Hepatocyte (in vitro differentiated cells): ENCODE measurements at regions not wholly inside any gene's neighbourhood (a gene's known extent, or its start where the extent isn't known, plus 50 kb on each side); places are given as distances from the start of the nearest gene placed in this dataset.

Experiments used
- EZH2 ChIP-seq: fragments of 200-600 bp; sonication (generic); IDR thresholded peaks from 2 replicates; pipeline ENCODE4 v1.6.1; 2016; ENCODE audit warnings: antibody characterized with exemption, mild to moderate bottlenecking, borderline replicate concordance
- TF ChIP-seq, protein P1 (sequence below): fragments of 200-600 bp; sonication (generic); IDR thresholded peaks from 2 replicates; pipeline ENCODE4 v1.5.1; 2016; ENCODE audit warnings: antibody characterized with exemption, mild to moderate bottlenecking; ENCODE audit not compliant: poor library complexity

DNA sequence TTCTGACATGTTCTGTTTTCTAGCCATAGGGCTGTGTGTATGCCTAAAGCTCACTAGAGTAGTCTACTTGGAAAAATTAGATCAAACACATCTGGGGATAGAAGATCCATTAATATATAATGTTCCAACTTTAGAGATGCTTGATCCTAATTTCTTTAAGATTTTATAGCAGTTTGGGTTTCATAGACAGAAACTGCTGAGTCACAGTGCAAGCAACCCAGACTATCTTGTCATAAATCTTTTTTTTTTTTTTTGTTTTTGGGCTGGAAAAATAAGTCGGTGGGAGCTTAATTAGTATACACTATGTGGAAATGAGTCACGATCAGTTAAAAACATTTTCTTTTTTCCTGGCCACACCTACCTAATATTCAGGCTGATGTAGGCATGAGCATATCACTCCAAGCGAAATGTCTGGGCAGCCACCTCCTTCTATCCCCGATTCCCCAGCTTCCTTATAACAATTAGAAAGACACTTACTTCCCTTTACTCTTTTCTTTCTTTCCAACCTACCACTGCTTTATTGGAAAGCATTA lies 58.2 kb upstream of the CASK start:
- TF ChIP-seq, protein P1, sequence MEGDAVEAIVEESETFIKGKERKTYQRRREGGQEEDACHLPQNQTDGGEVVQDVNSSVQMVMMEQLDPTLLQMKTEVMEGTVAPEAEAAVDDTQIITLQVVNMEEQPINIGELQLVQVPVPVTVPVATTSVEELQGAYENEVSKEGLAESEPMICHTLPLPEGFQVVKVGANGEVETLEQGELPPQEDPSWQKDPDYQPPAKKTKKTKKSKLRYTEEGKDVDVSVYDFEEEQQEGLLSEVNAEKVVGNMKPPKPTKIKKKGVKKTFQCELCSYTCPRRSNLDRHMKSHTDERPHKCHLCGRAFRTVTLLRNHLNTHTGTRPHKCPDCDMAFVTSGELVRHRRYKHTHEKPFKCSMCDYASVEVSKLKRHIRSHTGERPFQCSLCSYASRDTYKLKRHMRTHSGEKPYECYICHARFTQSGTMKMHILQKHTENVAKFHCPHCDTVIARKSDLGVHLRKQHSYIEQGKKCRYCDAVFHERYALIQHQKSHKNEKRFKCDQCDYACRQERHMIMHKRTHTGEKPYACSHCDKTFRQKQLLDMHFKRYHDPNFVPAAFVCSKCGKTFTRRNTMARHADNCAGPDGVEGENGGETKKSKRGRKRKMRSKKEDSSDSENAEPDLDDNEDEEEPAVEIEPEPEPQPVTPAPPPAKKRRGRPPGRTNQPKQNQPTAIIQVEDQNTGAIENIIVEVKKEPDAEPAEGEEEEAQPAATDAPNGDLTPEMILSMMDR = no peak
- no peak for TF ChIP-seq EZH2
